ENCODE measurements at regions not wholly inside any gene's neighbourhood (a gene's known extent, or its start where the extent isn't known, plus 50 kb on each side); places are given as distances from the start of the nearest gene placed in this dataset.
"Not testable (repeated sequence)": the region's sequence is repeated elsewhere in the genome, so short reads cannot be mapped to it uniquely, and the experiment has no call there.

- Histone ChIP-seq H3K27me3 (ENCODE audit: control insufficient read depth in 2 of 2, insufficient read depth in 2 of 2, low read length in 2 of 2) (no peaks in the 10 kb centered on the region), H3K4me3 (ENCODE audit: low read length in 2 of 2) (no peak overlapping the region), H3K36me3 (ENCODE audit: control insufficient read depth in 2 of 2, insufficient read depth in 2 of 2, low read length in 2 of 2) (no peaks in the 10 kb centered on the region), H3K4me1 (ENCODE audit: control insufficient read depth in 2 of 2, insufficient read depth in 2 of 2, low read length in 2 of 2) (no peaks in the 10 kb centered on the region), H3K9ac (ENCODE audit: low read depth in 1 of 2, low read length in 2 of 2) (no peak overlapping the region), H3K27ac (ENCODE audit: low read depth in 2 of 2, low read length in 2 of 2) (no peak overlapping the region), H3K9me3 (ENCODE audit: control insufficient read depth in 2 of 2, low read length in 2 of 2) (peaks cover 0 to 2% of the 10 kb centered on the region in 2 donors)
These were observed 712.8 kb upstream of the CDH10 start for GRCh38 chr5:25357605-25358004.

GRCh38 chr5:25349746-25350145 lies 705.0 kb upstream of the CDH10 start:
- H3K4me3 ChIP-seq (ENCODE audit: low read length in 2 of 2): no peak overlapping the region
- H3K27ac ChIP-seq (ENCODE audit: low read depth in 2 of 2, low read length in 2 of 2): no peak overlapping the region
- no peaks in the 10 kb centered on the region for H3K27me3 ChIP-seq (ENCODE audit: control insufficient read depth in 2 of 2, insufficient read depth in 2 of 2, low read length in 2 of 2)
- H3K36me3 ChIP-seq (ENCODE audit: control insufficient read depth in 2 of 2, insufficient read depth in 2 of 2, low read length in 2 of 2): no peaks in the 10 kb centered on the region
- no peaks in the 10 kb centered on the region for H3K4me1 ChIP-seq (ENCODE audit: control insufficient read depth in 2 of 2, insufficient read depth in 2 of 2, low read length in 2 of 2)
- H3K9me3 ChIP-seq (ENCODE audit: control insufficient read depth in 2 of 2, low read length in 2 of 2): no peaks in the 10 kb centered on the region
- H3K9ac ChIP-seq (ENCODE audit: low read depth in 1 of 2, low read length in 2 of 2): no peak overlapping the region

- Histone ChIP-seq H3K27me3 (ENCODE audit: control insufficient read depth in 2 of 2, insufficient read depth in 2 of 2, low read length in 2 of 2) (no peaks in the 10 kb centered on the region), H3K9me3 (ENCODE audit: control insufficient read depth in 2 of 2, low read length in 2 of 2) (peaks cover 0 to 3% of the 10 kb centered on the region in 2 donors), H3K4me1 (ENCODE audit: control insufficient read depth in 2 of 2, insufficient read depth in 2 of 2, low read length in 2 of 2) (no peaks in the 10 kb centered on the region), H3K4me3 (ENCODE audit: low read length in 2 of 2) (no peak overlapping the region), H3K27ac (ENCODE audit: low read depth in 2 of 2, low read length in 2 of 2) (no peak overlapping the region), H3K36me3 (ENCODE audit: control insufficient read depth in 2 of 2, insufficient read depth in 2 of 2, low read length in 2 of 2) (no peaks in the 10 kb centered on the region), H3K9ac (ENCODE audit: low read depth in 1 of 2, low read length in 2 of 2) (no peak overlapping the region)
These were observed 700.5 kb upstream of the CDH10 start for GRCh38 chr5:25345240-25345771.

GRCh38 chr5:25339541-25339940 lies 694.8 kb upstream of the CDH10 start:
- Histone ChIP-seq H3K27me3 (ENCODE audit: control insufficient read depth in 2 of 2, insufficient read depth in 2 of 2, low read length in 2 of 2) (no peaks in the 10 kb centered on the region), H3K9ac (ENCODE audit: low read depth in 1 of 2, low read length in 2 of 2) (no peak overlapping the region), H3K9me3 (ENCODE audit: control insufficient read depth in 2 of 2, low read length in 2 of 2) (peaks cover 0 to 15% of the 10 kb centered on the region in 2 donors), H3K4me3 (ENCODE audit: low read length in 2 of 2) (no peak overlapping the region), H3K4me1 (ENCODE audit: control insufficient read depth in 2 of 2, insufficient read depth in 2 of 2, low read length in 2 of 2) (no peaks in the 10 kb centered on the region), H3K27ac (ENCODE audit: low read depth in 2 of 2, low read length in 2 of 2) (no peak overlapping the region), H3K36me3 (ENCODE audit: control insufficient read depth in 2 of 2, insufficient read depth in 2 of 2, low read length in 2 of 2) (no peaks in the 10 kb centered on the region)

DNA sequence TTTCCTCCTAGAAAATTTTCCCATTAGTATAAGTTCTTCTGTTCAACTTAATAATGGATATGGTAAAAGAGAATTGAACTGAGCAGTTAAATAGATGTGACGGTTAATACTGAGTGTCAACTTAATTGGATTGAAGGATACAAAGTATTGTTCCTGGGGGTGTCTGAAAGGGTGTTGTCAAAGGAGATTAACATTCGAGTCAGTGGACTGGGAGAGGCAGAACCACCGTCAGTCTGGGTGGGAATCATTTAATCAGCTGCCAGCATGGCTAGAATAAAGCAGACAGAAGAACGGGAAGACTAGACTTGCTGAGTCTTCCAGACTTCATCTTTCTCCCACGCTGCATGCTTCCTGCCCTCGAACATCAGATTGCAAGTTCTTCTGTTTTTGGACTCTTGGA lies 689.6 kb upstream of the CDH10 start:
- no peaks in the 10 kb centered on the region for H3K36me3 ChIP-seq (ENCODE audit: control insufficient read depth in 2 of 2, insufficient read depth in 2 of 2, low read length in 2 of 2)
- no peak overlapping the region for H3K4me3 ChIP-seq (ENCODE audit: low read length in 2 of 2)
- H3K4me1 ChIP-seq (ENCODE audit: control insufficient read depth in 2 of 2, insufficient read depth in 2 of 2, low read length in 2 of 2): no peaks in the 10 kb centered on the region
- no peak overlapping the region for H3K27ac ChIP-seq (ENCODE audit: low read depth in 2 of 2, low read length in 2 of 2)
- H3K27me3 ChIP-seq (ENCODE audit: control insufficient read depth in 2 of 2, insufficient read depth in 2 of 2, low read length in 2 of 2): no peaks in the 10 kb centered on the region
- H3K9ac ChIP-seq (ENCODE audit: low read depth in 1 of 2, low read length in 2 of 2): no peak overlapping the region
- peaks cover 5 to 12% of the 10 kb centered on the region in 2 donors for H3K9me3 ChIP-seq (ENCODE audit: control insufficient read depth in 2 of 2, low read length in 2 of 2)

DNA sequence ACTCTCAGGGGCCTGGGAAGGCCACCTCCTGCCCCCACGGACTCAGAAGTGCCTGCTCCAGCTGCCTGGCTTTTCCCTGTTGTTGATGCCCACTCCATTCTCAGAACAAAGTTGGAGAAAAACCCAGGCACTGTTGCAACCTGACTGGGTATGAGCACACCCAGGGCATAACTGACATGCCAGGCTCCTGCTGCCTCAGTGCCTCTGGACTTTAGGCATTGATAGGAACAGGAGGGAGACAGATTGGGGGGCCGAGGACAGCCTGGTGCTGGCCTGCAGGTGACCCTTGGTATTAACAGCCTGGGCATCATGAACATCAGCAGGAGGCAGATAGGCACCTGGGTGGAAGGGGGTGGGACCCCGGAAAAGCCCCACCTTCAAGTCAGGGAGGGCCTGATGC lies 685.9 kb upstream of the CDH10 start:
- Histone ChIP-seq H3K9me3 (ENCODE audit: control insufficient read depth in 2 of 2, low read length in 2 of 2) (peaks cover 0 to 5% of the 10 kb centered on the region in 2 donors), H3K4me3 (ENCODE audit: low read length in 2 of 2) (no peak overlapping the region), H3K36me3 (ENCODE audit: control insufficient read depth in 2 of 2, insufficient read depth in 2 of 2, low read length in 2 of 2) (no peaks in the 10 kb centered on the region), H3K9ac (ENCODE audit: low read depth in 1 of 2, low read length in 2 of 2) (no peak overlapping the region), H3K27ac (ENCODE audit: low read depth in 2 of 2, low read length in 2 of 2) (no peak overlapping the region), H3K27me3 (ENCODE audit: control insufficient read depth in 2 of 2, insufficient read depth in 2 of 2, low read length in 2 of 2) (no peaks in the 10 kb centered on the region), H3K4me1 (ENCODE audit: control insufficient read depth in 2 of 2, insufficient read depth in 2 of 2, low read length in 2 of 2) (no peaks in the 10 kb centered on the region)

- H3K27me3 ChIP-seq (ENCODE audit: control insufficient read depth in 2 of 2, insufficient read depth in 2 of 2, low read length in 2 of 2): no peaks in the 10 kb centered on the region
- H3K4me1 ChIP-seq (ENCODE audit: control insufficient read depth in 2 of 2, insufficient read depth in 2 of 2, low read length in 2 of 2): no peaks in the 10 kb centered on the region
- no peak overlapping the region for H3K27ac ChIP-seq (ENCODE audit: low read depth in 2 of 2, low read length in 2 of 2)
- H3K4me3 ChIP-seq (ENCODE audit: low read length in 2 of 2): no peak overlapping the region
- no peak overlapping the region for H3K9ac ChIP-seq (ENCODE audit: low read depth in 1 of 2, low read length in 2 of 2)
- H3K9me3 ChIP-seq (ENCODE audit: control insufficient read depth in 2 of 2, low read length in 2 of 2): peaks cover 0 to 5% of the 10 kb centered on the region in 2 donors
- no peaks in the 10 kb centered on the region for H3K36me3 ChIP-seq (ENCODE audit: control insufficient read depth in 2 of 2, insufficient read depth in 2 of 2, low read length in 2 of 2)
These were observed 682.4 kb upstream of the CDH10 start for GRCh38 chr5:25327172-25327571.

DNA sequence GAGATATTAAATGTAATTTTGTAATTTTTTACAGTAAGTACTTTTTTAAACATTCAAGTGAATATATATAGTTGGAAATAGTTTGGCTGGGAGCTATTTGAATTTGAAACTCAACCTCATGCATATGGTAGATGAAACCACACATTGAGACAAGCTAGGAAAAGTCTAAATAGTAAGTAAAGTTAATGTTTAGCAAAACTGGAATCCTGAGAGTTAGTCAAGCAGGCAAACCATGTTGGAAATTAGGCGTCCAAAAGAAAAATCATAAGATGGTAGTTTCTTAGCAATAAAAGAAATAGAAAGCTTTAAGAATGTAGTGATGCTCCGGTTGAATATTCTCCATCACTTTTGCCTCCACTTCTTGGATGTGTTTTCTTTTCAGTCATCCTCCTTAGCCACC lies 657.1 kb upstream of the CDH10 start:
- no peaks in the 10 kb centered on the region for H3K36me3 ChIP-seq (ENCODE audit: control insufficient read depth in 2 of 2, insufficient read depth in 2 of 2, low read length in 2 of 2)
- H3K4me3 ChIP-seq (ENCODE audit: low read length in 2 of 2): no peak overlapping the region
- no peaks in the 10 kb centered on the region for H3K27me3 ChIP-seq (ENCODE audit: control insufficient read depth in 2 of 2, insufficient read depth in 2 of 2, low read length in 2 of 2)
- no peaks in the 10 kb centered on the region for H3K9me3 ChIP-seq (ENCODE audit: control insufficient read depth in 2 of 2, low read length in 2 of 2)
- no peak overlapping the region for H3K9ac ChIP-seq (ENCODE audit: low read depth in 1 of 2, low read length in 2 of 2)
- no peak overlapping the region for H3K27ac ChIP-seq (ENCODE audit: low read depth in 2 of 2, low read length in 2 of 2)
- H3K4me1 ChIP-seq (ENCODE audit: control insufficient read depth in 2 of 2, insufficient read depth in 2 of 2, low read length in 2 of 2): no peaks in the 10 kb centered on the region

- H3K9ac ChIP-seq (ENCODE audit: low read depth in 1 of 2, low read length in 2 of 2): no peak overlapping the region
- H3K4me1 ChIP-seq (ENCODE audit: control insufficient read depth in 2 of 2, insufficient read depth in 2 of 2, low read length in 2 of 2): no peaks in the 10 kb centered on the region
- no peak overlapping the region for H3K27ac ChIP-seq (ENCODE audit: low read depth in 2 of 2, low read length in 2 of 2)
- H3K9me3 ChIP-seq (ENCODE audit: control insufficient read depth in 2 of 2, low read length in 2 of 2): peaks cover 0 to 5% of the 10 kb centered on the region in 2 donors
- no peak overlapping the region for H3K4me3 ChIP-seq (ENCODE audit: low read length in 2 of 2)
- H3K36me3 ChIP-seq (ENCODE audit: control insufficient read depth in 2 of 2, insufficient read depth in 2 of 2, low read length in 2 of 2): no peaks in the 10 kb centered on the region
- H3K27me3 ChIP-seq (ENCODE audit: control insufficient read depth in 2 of 2, insufficient read depth in 2 of 2, low read length in 2 of 2): no peaks in the 10 kb centered on the region
These were observed 650.3 kb upstream of the CDH10 start for GRCh38 chr5:25295067-25295466.

- peaks cover 0 to 11% of the 10 kb centered on the region in 2 donors for H3K9me3 ChIP-seq (ENCODE audit: control insufficient read depth in 2 of 2, low read length in 2 of 2)
- not testable (repeated sequence) for H3K36me3 ChIP-seq (ENCODE audit: control insufficient read depth in 2 of 2, insufficient read depth in 2 of 2, low read length in 2 of 2); H3K4me1 ChIP-seq (ENCODE audit: control insufficient read depth in 2 of 2, insufficient read depth in 2 of 2, low read length in 2 of 2); H3K4me3 ChIP-seq (ENCODE audit: low read length in 2 of 2); H3K27me3 ChIP-seq (ENCODE audit: control insufficient read depth in 2 of 2, insufficient read depth in 2 of 2, low read length in 2 of 2); H3K9ac ChIP-seq (ENCODE audit: low read depth in 1 of 2, low read length in 2 of 2); H3K27ac ChIP-seq (ENCODE audit: low read depth in 2 of 2, low read length in 2 of 2)
These were observed 645.0 kb upstream of the CDH10 start for GRCh38 chr5:25289766-25290165.

- peaks cover 0 to 11% of the 10 kb centered on the region in 2 donors for H3K9me3 ChIP-seq (ENCODE audit: control insufficient read depth in 2 of 2, low read length in 2 of 2)
- H3K27ac ChIP-seq (ENCODE audit: low read depth in 2 of 2, low read length in 2 of 2): no peak overlapping the region
- H3K9ac ChIP-seq (ENCODE audit: low read depth in 1 of 2, low read length in 2 of 2): no peak overlapping the region
- H3K4me1 ChIP-seq (ENCODE audit: control insufficient read depth in 2 of 2, insufficient read depth in 2 of 2, low read length in 2 of 2): no peaks in the 10 kb centered on the region
- H3K4me3 ChIP-seq (ENCODE audit: low read length in 2 of 2): no peak overlapping the region
- no peaks in the 10 kb centered on the region for H3K36me3 ChIP-seq (ENCODE audit: control insufficient read depth in 2 of 2, insufficient read depth in 2 of 2, low read length in 2 of 2)
- H3K27me3 ChIP-seq (ENCODE audit: control insufficient read depth in 2 of 2, insufficient read depth in 2 of 2, low read length in 2 of 2): no peaks in the 10 kb centered on the region
These were observed 641.5 kb upstream of the CDH10 start for GRCh38 chr5:25286319-25286718.
